Stimulated activated CD4-positive, alpha-beta T cell treated with anti-CD3 and anti-CD28 coated beads, Interleukin-15, amount 100 ng/mL, for 48 hours (primary cell): ENCODE measurements at regions not wholly inside any gene's neighbourhood (a gene's known extent, or its start where the extent isn't known, plus 50 kb on each side); places are given as distances from the start of the nearest gene placed in this dataset.
A peak's percentile ranks its signal among the peaks of the same experiment; 100 is the strongest.

ENCODE experiments used
- DNase-seq, 2 donors: peaks; one replicate each; pipeline ENCODE4 v3.0.0-alpha.2; 2020; ENCODE audit warnings: low read depth in 2 of 2

DNA sequence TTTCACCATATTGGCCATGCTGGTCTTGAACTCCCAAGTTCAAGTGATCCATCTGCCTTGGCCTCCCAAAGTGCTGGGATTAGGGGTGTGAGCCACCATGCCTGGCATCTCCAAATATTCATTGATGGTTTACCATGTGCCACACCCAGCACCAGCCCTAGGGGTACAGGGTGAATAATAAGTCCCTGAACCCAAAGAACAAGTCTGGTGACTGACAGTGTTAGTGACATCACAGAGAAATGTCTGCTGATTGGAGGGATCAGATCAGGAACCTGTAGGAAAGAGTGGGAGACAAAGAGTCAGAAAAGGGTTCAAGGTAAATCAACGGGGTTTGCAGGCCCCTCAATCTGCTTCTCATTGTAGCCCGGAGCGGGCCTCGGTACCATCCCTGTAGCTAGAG lies 118.4 kb upstream of the NABP1 start:
- no peak for DNase-seq

DNA sequence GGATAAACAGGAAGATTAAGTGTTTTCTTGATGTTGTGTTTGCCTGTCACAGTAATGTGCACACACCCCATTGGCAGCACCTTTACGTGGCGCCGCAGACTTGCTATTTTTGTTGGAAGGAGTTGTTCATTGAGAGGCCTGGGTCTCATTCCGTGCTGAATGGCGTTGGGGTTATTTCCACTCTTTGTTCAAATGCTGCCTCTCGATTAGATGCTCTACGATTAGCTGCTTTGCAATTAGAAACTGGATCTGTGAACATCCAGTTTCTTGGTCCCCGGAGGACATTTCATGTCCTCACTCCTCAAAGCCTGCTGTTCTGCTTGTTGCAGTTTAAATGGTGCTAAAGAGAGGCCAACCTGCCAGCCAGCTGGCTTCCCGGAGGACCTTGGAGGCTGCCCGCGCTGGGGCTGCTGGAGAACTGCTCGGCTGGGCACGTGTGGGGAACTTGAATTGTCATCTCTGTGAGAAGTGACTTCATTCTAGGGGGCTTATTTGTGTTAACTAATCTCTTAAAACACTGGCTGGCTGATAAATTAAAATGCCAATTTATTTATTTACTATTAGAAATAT lies 117.4 kb upstream of the NABP1 start:
- no peak for DNase-seq

DNA sequence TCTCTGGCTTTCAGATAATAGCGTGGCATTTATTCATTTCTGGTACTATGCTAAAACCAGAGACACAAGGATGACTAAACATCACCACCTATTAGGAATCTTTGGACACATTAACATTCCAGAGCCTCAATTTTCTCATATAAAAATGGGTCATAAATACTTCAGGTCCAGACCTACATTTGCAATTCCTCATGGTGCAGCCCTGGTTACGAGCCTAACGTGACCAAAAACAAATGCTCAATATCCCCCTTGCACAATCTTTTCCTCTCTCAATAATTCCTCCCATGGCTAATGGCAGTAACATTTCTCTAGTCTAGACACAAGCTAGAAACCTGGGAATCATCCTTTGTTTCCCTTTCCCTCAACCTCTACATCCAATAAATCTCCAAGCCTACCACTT lies 112.8 kb upstream of the NABP1 start:
- no peak for DNase-seq

DNA sequence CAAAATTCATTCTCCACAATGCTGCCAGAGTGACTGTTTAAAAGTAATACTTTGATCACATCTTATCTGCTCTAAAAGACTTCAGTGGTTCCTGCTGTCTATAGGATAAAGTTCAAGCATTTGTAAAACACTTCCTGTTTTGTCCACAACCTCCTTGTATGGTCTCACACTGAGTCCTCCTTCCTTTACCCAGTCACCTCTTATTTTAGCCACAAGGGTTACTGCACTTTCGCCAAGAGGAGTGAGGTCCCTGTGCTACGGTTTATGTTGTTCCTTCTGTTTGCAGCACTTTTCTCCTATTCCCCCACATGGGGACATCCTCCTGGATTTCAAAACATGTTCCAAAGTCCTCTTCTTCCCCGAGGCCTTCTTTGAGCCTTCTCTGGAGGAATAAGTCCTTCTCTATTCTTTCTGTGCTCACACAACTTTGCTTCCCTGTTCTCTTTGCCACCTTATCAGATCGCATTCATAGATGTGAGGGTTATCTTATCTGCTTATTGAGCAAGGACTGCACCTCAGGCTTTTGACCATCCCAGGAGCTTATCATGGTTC lies 112.2 kb upstream of the NABP1 start:
- DNase-seq = no peak

DNA sequence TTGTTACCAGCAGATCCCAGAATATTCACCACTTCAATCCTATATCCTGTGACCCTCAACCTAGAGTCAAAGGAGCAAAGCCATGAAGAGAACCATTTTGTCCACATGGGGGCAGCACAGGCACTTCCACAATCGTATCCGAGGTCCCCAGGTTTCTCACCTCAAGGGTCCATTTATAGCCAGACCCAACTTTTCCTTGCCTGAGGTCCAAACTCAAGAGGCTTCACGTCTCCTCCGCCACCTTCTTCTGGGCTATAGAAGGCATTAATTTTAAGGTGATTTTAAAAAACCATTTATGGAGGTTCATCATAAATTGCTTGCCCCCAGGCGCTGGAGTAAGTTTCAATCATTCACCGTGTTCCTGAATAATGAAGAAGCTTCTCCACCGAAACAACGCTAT lies 111.6 kb upstream of the NABP1 start:
- peak; percentile 22 to 59 for DNase-seq

DNA sequence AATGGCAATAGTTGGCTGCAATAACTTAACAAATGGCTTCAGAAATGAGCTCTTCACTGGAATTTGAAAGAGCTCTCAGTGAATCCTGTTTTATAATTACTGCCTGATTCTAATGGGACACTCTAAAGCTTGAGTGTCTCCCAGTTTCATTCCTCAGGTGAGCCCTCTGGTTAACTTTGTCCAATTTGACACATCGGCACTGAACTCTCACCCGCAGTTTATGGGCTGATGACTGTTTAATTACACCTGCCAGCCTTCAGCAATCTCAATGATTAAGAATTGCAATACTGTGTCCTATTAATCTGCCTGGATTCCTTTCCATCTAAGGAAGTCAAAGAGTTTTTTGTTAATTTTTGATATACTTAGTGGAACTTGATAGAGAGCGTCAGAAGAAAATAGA lies 110.7 kb upstream of the NABP1 start:
- no peak for DNase-seq

DNA sequence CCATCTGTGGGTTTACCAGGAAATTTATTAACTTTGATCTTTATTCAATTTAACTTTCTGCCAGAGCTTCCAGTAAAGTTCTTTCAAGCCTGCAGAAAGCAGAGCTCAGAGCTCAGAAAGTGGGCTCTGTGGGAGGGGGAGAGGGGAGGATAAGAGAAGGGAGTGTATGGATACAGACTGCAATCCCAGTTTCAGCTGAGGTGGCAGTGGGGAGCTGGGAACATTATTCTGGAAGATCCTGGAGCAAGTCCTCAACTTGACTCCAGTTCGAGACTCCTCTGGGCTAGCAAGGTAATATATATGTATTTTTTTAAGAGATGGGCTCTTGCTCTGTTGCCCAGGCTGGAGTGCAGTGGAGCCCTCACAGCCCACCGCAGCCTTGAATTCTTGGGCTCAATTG lies 108.9 kb upstream of the NABP1 start:
- DNase-seq = no peak

DNA sequence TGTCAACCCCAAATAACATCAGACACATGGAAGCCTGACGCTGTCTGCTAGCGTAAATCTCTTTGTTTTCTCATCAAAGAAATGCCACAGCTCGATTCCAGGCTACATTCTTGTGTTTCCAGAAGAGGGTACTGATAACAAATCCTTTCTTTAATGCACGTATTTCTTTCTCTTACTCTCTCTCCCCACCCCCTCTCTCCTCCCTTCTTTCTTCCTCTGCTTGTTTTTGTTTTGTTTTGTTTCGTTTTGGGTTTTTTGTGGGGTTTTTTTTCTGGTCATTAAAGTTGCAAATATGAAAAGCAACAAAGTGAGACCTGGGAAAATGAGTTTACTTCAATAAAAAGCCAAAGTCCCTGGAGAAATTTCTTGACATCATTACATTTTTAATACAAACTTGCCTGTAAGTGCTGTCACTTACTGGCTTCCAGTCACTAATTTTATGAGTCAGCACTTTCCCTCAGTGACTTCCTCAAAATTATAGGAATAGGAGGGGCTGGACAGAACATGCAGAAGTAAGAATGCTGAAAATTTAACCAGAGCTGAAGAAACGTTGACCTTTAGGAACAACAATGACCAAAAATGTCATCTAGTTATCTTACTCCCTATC lies 106.7 kb upstream of the NABP1 start:
- no peak for DNase-seq

DNA sequence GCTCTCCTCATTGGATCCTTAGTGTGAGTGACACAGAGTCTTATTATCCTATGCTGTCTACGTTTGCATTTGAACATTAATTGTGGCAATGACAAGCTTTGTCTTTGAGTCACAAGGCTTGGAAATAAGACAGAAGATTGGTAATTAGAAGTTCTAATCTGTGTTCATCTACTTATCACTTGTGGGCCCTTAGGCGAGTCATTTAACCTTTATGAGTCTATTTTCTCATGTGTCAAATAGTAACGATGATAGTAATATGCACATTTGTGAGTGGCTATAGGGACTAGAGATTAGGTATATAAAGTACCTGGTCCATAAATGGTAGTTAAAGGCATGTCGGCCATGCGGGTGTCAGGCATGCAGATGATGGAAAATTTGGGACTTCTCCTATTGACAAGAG lies 105.6 kb upstream of the NABP1 start:
- DNase-seq = no peak

DNA sequence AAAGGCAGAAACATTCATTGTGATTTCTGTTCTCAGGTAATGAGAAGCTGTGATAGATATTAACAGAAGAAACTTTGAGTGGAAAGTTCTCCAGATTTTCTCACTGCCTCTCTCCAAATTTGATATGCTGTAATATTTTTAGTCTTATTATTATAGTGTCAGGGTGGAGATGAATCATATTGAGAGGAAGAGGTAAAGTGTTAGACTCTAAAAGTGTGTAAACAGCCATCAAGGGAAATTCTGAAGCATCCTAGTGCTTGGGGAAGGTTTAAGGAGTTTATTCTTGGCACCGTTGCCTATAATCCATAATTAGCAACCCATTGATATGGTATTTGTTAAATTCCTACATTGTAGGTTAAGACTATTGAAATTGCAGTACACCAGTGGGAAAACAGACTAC lies 104.7 kb upstream of the NABP1 start:
- no peak for DNase-seq

DNA sequence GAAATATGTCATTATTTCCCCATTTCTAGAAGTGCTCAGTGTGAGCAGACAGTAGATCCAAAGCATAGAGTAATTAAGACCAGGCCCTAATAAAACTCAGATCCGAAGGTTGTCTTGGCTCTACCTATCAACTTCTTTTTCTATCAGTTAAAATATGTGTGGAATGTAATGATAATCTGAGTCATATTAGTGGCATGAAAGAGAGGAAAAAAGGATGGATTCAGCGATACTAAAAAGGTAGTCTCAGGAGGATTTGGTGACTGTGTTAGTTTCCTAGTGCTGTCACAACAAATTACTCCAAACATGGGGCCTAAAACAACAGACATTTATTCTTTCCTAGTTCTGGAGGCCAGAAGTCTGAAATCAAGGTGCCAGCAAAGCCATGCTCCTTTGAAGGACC lies 103.7 kb upstream of the NABP1 start:
- no peak for DNase-seq

DNA sequence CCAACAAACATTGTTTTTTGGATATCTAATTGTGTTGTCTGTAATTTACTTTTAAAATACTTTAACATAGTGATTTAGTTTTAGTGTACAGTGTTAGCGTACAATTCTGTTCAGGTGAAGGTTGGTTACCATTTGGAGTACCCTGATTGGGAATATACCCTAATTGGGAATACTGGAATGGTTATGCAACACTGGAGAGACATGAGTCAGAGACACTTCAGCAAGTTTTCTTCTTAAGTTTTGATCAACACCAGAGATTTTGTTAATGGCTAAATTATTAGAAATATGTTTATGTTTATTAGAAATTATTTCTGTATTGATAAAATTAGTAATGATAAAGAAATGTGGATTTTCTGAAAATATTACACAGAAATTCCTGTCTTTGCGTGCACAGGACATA lies 100.3 kb upstream of the NABP1 start:
- no peak for DNase-seq

DNA sequence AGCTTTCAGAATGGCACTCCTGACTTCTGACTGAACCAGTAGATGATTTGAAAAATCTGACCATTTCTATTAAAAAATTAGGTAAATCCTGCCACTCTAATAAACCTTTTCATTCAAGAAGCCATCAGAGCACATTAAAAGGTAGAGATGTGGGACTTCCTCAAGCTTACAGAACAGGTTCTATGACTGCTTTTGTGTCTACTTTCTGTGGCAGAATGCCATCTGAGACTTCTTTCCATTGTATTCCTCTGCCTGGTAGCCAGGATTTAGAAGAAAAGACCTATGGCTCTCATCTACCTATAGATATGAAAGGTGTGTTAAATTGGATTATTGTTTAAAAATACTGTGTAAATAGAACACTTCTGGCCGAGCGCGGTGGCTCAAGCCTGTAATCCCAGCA lies 99.9 kb upstream of the NABP1 start:
- no peak for DNase-seq

DNA sequence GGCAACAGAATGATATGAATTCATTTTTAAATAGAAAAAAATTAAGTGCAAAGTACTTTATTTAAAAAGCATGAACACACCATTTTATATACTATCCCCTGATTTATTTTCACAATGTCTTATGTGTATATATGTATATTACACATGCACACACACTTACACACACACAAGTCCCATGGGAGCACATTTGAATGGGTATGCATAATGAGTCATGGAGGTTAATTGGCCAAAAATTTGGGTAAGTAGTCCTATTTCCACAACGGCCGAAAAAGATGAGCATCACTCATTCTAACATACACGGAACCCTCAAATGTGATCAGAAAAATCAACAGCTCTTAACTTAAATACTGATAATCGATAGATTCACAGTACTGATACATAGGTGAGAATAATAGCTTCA lies 97.4 kb upstream of the NABP1 start:
- DNase-seq = no peak

DNA sequence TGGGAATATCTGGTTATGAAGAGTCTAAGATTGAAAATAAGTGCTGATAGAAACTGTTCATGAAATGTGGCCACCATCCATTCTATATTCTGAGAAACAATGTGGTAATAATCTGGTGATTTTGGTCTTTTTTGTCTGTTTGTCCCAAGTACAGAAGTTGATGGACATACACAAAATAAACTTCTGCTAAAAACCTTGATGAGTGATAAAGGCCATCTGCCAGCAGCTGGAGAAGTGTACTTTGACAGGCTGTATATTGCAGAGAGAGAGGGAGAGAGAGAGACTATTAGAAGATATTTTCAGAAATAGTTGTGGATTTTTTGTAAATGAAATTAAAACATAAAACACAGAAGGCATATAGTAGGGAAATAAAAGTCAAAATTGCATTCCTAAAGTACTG lies 96.9 kb upstream of the NABP1 start:
- DNase-seq = no peak

DNA sequence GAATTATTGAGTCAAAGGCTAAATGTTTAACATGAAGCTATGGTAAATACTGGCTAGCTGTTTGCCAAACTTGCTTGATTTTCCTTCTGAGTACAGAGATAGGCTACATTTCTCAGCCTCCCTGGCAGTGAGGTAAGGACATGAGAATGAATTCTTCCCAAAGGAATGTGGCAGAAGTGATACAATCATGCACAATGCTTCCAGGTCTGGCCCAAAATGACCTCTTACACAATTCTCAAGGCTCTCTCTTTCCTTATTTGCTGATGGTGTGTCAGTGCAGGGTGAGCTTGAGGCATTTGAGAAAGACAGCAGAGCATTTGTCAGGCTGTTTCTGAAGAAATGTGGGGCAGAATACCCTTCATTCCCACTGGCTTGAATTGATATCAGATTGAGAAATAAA lies 95.6 kb upstream of the NABP1 start:
- no peak for DNase-seq

DNA sequence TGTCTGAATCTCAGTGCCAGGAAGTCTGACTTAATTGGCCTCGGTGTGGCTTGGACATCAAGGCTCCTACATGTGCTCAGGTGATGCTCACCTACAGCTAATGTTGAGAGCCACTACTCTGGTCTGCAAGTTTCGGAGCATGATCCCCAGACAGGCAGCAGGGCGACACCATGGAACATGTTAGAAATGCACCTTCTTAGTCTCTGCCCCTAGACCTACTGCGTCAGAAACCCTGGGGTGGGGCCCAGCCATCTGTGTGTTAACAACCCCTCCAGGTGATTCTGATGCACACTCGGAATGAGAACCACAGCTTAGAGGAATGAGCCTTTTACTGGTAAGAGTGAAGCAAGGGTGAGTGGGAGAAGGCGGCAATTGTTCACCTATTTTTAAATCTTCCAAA lies 86.9 kb upstream of the NABP1 start:
- DNase-seq = no peak

DNA sequence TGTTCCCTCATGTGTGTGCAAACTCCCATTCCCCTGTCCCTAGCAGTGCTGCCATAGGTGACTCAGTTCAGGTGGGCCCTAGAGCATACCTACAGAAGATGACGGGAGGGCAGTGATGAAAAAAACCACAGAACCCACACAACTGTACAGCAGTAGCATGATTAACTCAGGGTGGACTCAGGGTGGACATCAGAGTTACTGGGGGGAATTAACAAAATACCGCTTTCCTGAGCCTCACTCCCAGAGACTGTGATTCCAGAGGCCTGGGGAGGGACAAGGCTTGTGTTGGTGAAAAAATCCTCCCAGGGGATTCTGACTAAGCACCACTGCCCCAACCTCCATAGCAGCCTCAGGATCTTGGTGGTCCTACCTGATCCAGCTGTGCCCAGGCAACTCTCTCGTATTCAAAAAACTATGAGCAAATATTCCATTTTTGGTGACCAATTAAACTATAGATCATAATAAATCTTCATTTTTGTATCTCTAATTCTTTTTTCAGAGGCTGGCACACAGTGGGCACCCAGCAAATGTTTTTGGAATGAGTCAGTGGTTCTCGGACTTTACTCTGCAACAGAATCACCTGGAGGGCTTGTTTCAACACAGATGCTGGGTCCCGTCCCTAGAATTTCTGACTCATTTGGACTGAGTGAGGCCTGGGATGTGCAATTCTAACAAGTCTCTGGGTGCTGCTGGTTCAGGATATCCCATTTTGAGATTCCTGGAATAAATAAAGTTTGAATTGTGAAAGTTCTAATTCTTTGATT lies 84.1 kb upstream of the NABP1 start:
- no peak for DNase-seq

DNA sequence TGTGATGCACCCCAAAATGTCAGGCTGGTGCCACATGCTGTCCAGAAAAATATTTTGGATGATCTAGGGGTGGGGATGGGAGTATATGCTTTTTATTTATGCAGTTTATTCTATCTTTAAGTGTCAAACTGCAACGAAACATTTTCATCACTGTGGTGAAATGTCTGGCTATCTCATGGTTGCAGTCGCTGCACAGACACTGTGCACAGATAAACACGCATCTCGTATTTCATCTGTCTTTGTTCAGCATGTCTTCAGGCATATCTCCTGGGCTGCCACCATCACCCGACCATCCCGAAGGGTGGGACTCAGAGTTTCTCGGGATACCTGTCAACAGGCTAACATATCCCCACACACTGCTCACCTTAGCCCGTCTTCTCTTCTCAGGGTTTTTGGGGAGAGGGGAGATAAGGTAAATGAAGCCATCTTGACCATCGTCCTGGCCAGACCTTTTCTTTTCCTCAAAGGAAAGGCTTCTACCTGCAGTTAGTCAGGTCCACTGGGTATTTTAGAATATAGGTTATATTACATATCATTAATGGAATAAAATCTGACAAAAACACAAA lies 80.7 kb upstream of the NABP1 start:
- DNase-seq = no peak

DNA sequence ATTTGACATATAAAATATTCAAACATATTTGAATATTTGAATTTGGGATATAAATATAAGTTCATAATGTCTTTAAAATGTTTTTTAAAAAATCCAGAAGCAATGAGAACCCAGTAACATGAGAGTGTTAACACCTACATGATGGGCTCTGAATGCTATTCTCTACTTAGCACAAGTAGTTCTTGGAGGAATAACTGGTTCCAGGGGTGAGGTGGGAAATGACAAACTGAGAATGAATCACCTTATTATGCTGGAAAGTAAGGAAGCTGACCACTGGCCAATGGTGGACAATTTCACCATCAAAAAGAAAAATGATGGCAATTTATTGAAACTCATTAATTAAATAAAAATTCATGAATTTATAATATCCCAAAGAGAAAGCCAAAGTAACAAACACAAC lies 79.6 kb upstream of the NABP1 start:
- DNase-seq = no peak

DNA sequence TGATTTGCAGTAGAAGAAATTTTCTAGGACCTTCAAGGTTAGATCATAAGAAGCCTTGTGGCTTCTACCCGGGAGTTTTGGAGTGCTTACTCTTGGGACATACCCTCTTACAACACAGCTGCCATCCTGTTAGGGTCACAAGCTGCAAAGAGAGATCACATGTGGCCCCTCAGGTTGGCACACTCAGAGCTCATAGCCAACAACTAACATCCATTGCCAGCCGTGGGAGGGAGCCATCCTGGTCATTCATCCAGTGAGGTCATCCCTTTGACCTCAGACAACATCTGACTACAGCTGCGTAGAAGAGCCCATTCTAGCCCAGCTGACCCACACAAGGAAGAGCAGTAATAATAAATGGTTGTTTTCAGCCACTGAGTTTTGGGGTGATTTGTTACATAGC lies 76.9 kb upstream of the NABP1 start:
- no peak for DNase-seq

DNA sequence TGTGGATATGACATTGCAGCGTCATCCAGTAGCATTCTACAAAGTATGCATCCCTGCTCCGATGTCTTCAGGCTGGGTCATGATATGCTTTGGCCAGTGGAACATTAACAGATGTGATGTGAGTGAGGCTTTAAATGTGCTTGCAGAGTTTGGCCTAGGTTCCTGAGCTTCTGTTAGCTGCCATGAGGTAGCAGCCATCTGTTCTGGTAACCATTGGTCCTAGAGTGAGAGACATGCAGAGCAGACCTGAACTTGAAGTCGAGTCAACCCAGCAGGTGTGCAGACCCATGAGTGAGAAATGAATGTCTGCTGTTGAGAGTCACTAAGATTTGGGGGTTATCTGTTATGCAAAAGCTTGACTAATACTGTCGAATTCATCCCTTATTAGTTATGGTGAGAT lies 73.8 kb upstream of the NABP1 start:
- DNase-seq = no peak

DNA sequence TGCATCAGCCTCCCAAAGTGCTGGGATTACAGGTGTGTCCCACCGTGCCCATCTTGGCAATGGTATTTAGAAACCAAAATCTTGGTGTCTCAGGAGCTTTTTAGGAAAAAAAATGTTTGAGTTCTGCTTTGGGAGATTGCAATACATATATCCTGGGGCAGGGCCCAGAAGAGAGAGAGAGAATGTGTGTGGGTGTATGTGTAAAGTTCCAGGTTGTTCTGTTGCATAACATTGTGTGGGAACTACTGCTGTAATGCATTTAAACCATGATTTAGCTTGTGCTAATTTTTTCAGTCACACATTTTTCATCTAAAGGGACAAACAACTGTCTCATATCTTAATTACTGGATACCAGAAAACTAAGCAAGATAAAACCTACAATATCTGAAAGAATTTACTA lies 70.8 kb upstream of the NABP1 start:
- no peak for DNase-seq
